ENCODE measurements at regions not wholly inside any gene's neighbourhood (a gene's known extent, or its start where the extent isn't known, plus 50 kb on each side); places are given as distances from the start of the nearest gene placed in this dataset.
"Not testable (repeated sequence)": the region's sequence is repeated elsewhere in the genome, so short reads cannot be mapped to it uniquely, and the experiment has no call there.

DNA sequence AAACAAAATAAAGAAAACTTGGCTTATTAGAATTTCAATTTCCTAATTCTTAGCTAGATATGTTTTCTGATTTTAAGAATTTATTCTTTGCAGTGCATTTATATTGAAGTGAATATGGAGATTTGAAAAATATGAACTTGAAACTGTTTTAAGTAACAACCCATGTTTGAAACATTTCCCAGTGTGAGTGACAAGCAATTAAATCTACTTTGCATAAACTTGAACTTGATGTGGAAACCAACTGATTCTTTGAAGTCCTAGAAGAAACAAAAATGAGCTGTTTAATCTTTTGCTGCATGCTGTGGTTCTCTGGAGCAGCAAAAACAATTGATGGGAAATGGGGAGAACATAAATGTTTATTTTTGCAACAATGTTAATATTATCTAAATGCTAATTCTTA is 430.2 kb downstream of the ARL4A start:
- no peak overlapping the region for H3K27ac ChIP-seq (ENCODE audit: insufficient read depth, low read depth, low read length, poor library complexity, severe bottlenecking)
- no peaks in the 10 kb centered on the region for H3K9me3 ChIP-seq (ENCODE audit: control insufficient read depth, low read length)
- H3K4me3 ChIP-seq (ENCODE audit: insufficient read depth, low read depth, low read length), result no peak overlapping the region
- H3K36me3 ChIP-seq (ENCODE audit: control insufficient read depth, insufficient read depth, low read length), result no peaks in the 10 kb centered on the region
- H3K27me3 ChIP-seq (ENCODE audit: control insufficient read depth, insufficient read depth, low read length, poor library complexity, severe bottlenecking), result no peaks in the 10 kb centered on the region
- no peaks in the 10 kb centered on the region for H3K4me1 ChIP-seq (ENCODE audit: control insufficient read depth, insufficient read depth, low read length)

DNA sequence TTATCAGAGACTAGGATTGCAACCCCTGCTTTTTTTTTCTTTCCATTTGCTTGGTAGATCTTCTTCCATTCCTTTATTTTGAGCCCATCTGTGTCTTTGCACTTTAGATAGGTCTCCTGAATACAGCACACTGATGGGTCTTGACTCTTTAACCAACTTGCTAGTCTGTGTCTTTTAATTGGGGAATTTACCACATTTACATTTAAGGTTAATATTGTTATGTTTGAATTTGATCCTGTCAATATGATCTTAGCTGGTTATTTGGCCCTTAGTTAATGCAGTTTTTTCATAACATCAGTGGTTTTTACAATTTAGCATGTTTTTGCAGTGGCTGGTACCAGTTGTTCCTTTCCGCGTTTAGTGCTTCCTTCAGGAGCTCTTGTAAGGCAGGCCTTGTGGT is 437.2 kb downstream of the ARL4A start:
- H3K27me3 ChIP-seq (ENCODE audit: control insufficient read depth, insufficient read depth, low read length, poor library complexity, severe bottlenecking); H3K36me3 ChIP-seq (ENCODE audit: control insufficient read depth, insufficient read depth, low read length); H3K27ac ChIP-seq (ENCODE audit: insufficient read depth, low read depth, low read length, poor library complexity, severe bottlenecking); H3K4me3 ChIP-seq (ENCODE audit: insufficient read depth, low read depth, low read length); H3K9me3 ChIP-seq (ENCODE audit: control insufficient read depth, low read length); H3K4me1 ChIP-seq (ENCODE audit: control insufficient read depth, insufficient read depth, low read length): not testable (repeated sequence)
- WGBS, 2 experiments, result 90 to 96% methylated on average over 2 of the region's 2 CpGs

DNA sequence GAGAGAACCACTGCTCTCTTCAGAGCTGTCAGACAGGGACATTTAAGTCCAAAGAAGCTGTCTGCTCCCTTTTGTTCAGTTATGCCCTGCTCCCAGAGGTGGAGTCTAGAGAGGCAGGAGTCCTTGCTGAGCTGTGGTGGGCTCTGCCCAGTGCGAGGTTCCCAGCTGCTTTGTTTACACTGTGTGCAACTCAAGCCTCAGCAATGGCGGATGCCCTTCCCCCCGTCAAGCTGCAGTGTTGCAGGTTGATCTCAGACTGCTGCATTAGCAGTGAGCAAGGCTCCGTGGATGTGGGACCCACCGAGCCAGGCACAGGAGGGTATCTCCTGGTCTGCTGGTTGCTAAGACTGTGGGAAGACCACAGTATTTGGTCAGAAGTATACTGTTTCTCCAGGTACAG is 438.9 kb downstream of the ARL4A start:
- H3K4me3 ChIP-seq (ENCODE audit: insufficient read depth, low read depth, low read length), result no peak overlapping the region
- no peaks in the 10 kb centered on the region for H3K9me3 ChIP-seq (ENCODE audit: control insufficient read depth, low read length)
- no peaks in the 10 kb centered on the region for H3K27me3 ChIP-seq (ENCODE audit: control insufficient read depth, insufficient read depth, low read length, poor library complexity, severe bottlenecking)
- H3K4me1 ChIP-seq (ENCODE audit: control insufficient read depth, insufficient read depth, low read length), result no peaks in the 10 kb centered on the region
- H3K27ac ChIP-seq (ENCODE audit: insufficient read depth, low read depth, low read length, poor library complexity, severe bottlenecking), result no peak overlapping the region
- H3K36me3 ChIP-seq (ENCODE audit: control insufficient read depth, insufficient read depth, low read length), result no peaks in the 10 kb centered on the region
- 88 to 92% methylated on average over 5 of the region's 5 CpGs for WGBS, 2 experiments

DNA sequence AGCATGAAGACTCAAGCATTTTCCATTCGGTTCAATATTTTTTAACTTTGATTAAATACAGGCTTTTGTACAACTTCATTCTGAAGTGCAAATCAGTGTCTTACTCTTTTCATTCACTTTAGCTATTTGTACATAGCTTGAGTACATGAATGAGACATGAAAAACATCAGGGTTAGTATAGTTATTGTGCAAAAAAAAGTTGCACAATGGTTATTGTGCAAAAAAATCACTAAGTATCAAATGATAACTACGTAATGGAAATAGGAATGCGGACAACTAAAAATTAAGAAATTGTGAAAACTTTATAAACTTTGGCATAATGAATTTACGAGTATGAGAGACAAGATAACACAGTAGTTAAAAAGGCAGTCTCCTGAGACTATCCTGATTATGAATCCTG is 442.9 kb downstream of the ARL4A start:
- Histone ChIP-seq H3K36me3 (ENCODE audit: control insufficient read depth, insufficient read depth, low read length) (no peaks in the 10 kb centered on the region), H3K4me3 (ENCODE audit: insufficient read depth, low read depth, low read length) (no peak overlapping the region), H3K27me3 (ENCODE audit: control insufficient read depth, insufficient read depth, low read length, poor library complexity, severe bottlenecking) (no peaks in the 10 kb centered on the region), H3K27ac (ENCODE audit: insufficient read depth, low read depth, low read length, poor library complexity, severe bottlenecking) (no peak overlapping the region), H3K9me3 (ENCODE audit: control insufficient read depth, low read length) (no peaks in the 10 kb centered on the region), H3K4me1 (ENCODE audit: control insufficient read depth, insufficient read depth, low read length) (no peaks in the 10 kb centered on the region)
- 97 to 99% methylated on average over 4 of the region's 4 CpGs for WGBS, 2 experiments

DNA sequence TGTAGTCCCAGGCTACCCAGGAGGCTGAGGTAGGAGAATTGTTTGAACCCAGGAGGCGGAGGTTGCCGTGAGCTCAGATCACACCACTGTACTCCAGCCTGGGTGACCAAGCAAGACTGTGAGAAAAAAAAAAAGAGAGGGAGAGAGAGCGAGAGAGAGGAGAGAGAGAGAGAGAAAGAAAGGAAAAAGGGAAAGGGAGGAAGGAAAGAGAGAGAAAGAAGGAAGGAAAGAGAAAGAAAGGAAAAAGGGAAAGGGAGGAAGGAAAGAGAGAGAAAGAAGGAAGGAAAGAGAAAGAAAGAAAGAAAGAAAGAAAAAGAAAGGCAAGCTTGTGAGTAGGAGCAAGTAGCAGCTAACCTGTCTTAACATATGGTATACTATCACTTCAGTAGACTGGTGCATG is 443.5 kb downstream of the ARL4A start:
- H3K4me1 ChIP-seq (ENCODE audit: control insufficient read depth, insufficient read depth, low read length); H3K27ac ChIP-seq (ENCODE audit: insufficient read depth, low read depth, low read length, poor library complexity, severe bottlenecking); H3K4me3 ChIP-seq (ENCODE audit: insufficient read depth, low read depth, low read length); H3K36me3 ChIP-seq (ENCODE audit: control insufficient read depth, insufficient read depth, low read length); H3K27me3 ChIP-seq (ENCODE audit: control insufficient read depth, insufficient read depth, low read length, poor library complexity, severe bottlenecking); H3K9me3 ChIP-seq (ENCODE audit: control insufficient read depth, low read length): not testable (repeated sequence)
- 90 to 97% methylated on average over 3 of the region's 3 CpGs for WGBS, 2 experiments

DNA sequence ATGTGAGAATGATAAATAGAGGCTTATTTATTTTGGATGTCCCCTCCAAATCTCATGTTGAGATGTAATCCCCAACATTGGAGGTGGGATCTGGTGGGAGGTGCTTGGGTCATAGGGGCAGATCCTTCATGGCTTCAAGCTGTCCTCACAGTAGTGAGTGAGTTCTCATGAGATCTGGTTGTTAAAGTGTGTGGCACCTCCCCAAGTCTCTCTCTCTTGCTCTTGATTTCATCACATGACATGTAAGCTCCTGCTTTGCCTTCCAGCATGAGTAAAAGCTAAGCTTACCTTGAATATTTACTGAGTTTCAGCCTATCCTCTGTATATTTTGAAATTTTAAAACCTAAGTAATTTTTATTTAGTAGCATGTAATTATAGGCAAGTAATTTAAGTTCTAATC is 444.9 kb downstream of the ARL4A start:
- Histone ChIP-seq H3K27me3 (ENCODE audit: control insufficient read depth, insufficient read depth, low read length, poor library complexity, severe bottlenecking) (no peaks in the 10 kb centered on the region), H3K27ac (ENCODE audit: insufficient read depth, low read depth, low read length, poor library complexity, severe bottlenecking) (no peak overlapping the region), H3K36me3 (ENCODE audit: control insufficient read depth, insufficient read depth, low read length) (no peaks in the 10 kb centered on the region), H3K4me3 (ENCODE audit: insufficient read depth, low read depth, low read length) (no peak overlapping the region), H3K4me1 (ENCODE audit: control insufficient read depth, insufficient read depth, low read length) (no peaks in the 10 kb centered on the region), H3K9me3 (ENCODE audit: control insufficient read depth, low read length) (no peaks in the 10 kb centered on the region)

DNA sequence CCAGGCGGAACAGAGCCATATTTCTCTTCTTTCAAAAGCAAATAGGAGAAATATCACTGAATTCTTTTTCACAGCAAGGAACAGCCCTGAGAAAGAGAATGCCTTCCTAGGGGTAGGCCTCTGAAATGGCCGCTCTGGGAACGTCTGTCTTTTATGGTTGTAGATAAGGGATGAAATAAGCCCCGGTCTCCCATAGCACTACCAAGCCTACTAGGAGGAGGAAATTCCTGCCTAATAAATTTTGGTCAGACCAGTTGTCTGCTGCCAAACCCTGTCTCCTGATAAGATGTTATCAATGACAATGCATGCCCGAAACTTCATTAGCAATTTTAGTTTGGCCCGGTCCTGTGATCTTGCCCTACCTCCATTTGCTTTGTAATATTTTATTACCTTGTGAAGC is 448.9 kb downstream of the ARL4A start:
- not testable (repeated sequence) for H3K4me3 ChIP-seq (ENCODE audit: insufficient read depth, low read depth, low read length); H3K4me1 ChIP-seq (ENCODE audit: control insufficient read depth, insufficient read depth, low read length); H3K27ac ChIP-seq (ENCODE audit: insufficient read depth, low read depth, low read length, poor library complexity, severe bottlenecking); H3K9me3 ChIP-seq (ENCODE audit: control insufficient read depth, low read length); H3K36me3 ChIP-seq (ENCODE audit: control insufficient read depth, insufficient read depth, low read length); H3K27me3 ChIP-seq (ENCODE audit: control insufficient read depth, insufficient read depth, low read length, poor library complexity, severe bottlenecking)
- 93 to 95% methylated on average over 6 of the region's 6 CpGs for WGBS, 2 experiments

DNA sequence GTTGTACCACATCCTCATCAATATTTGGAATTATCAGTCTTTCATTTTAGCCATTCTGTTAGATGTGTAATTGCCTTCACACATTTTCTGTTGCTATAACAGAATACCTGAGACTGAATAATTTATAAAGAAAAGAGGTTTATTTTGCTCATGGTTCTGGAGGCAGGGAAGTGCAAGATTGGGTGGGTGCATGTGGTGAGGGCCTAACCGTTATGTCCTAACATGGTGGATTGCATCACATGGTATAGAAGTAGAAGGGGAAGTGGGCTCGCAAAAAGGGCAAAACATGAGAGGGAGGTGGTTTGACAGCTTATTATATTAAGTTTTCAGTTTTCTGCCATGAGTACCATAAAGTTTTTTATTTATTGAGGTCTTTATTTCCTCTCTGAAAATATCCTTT is 452.0 kb downstream of the ARL4A start:
- H3K36me3 ChIP-seq (ENCODE audit: control insufficient read depth, insufficient read depth, low read length), result no peaks in the 10 kb centered on the region
- H3K9me3 ChIP-seq (ENCODE audit: control insufficient read depth, low read length), result no peaks in the 10 kb centered on the region
- H3K27me3 ChIP-seq (ENCODE audit: control insufficient read depth, insufficient read depth, low read length, poor library complexity, severe bottlenecking), result no peaks in the 10 kb centered on the region
- no peak overlapping the region for H3K4me3 ChIP-seq (ENCODE audit: insufficient read depth, low read depth, low read length)
- 84 to 94% methylated on average over 2 of the region's 2 CpGs for WGBS, 2 experiments
- H3K4me1 ChIP-seq (ENCODE audit: control insufficient read depth, insufficient read depth, low read length), result no peaks in the 10 kb centered on the region
- no peak overlapping the region for H3K27ac ChIP-seq (ENCODE audit: insufficient read depth, low read depth, low read length, poor library complexity, severe bottlenecking)

DNA sequence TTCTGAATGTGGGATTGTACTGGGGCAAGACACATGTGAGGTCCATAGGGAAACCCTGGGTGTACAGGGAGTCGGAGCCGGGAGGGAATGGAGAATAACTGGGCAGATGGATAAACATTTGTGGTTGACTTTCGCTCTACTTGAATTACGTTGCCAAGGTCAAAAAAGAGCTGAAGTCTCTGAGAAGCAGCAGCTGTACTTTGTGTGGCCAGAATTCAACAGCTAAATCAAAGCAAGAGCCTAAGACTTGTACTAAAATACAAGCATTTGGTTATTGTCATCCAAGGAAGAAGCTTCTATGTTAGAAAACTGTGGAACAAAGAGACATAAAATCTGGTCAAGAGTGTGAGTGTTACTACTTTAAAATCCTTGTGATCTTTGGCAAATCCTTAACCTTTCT is 457.2 kb downstream of the ARL4A start:
- 93 to 95% methylated on average over 4 of the region's 4 CpGs for WGBS, 2 experiments
- no peaks in the 10 kb centered on the region for H3K9me3 ChIP-seq (ENCODE audit: control insufficient read depth, low read length)
- no peaks in the 10 kb centered on the region for H3K4me1 ChIP-seq (ENCODE audit: control insufficient read depth, insufficient read depth, low read length)
- no peak overlapping the region for H3K4me3 ChIP-seq (ENCODE audit: insufficient read depth, low read depth, low read length)
- H3K27me3 ChIP-seq (ENCODE audit: control insufficient read depth, insufficient read depth, low read length, poor library complexity, severe bottlenecking), result no peaks in the 10 kb centered on the region
- H3K27ac ChIP-seq (ENCODE audit: insufficient read depth, low read depth, low read length, poor library complexity, severe bottlenecking), result no peak overlapping the region
- no peaks in the 10 kb centered on the region for H3K36me3 ChIP-seq (ENCODE audit: control insufficient read depth, insufficient read depth, low read length)

DNA sequence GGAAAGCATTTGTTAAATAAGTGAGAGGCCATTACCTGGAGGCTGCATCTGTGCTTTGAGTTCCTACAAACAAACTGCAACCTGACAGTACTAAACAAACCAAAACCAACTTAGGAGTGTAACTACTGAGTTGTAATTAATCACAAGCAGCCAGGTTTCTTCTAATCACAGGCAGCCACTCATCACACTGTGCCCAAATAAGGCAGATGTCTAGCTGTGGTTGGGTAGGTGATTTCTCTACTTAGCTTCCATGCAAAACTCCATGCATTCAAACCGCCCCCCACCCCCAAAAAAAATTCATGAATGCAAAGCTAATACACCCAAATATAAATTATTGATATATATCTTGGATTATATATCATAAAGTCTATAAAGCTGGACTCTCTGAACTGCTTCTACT is 461.1 kb downstream of the ARL4A start:
- no peak overlapping the region for H3K4me3 ChIP-seq (ENCODE audit: insufficient read depth, low read depth, low read length)
- no peaks in the 10 kb centered on the region for H3K36me3 ChIP-seq (ENCODE audit: control insufficient read depth, insufficient read depth, low read length)
- no peak overlapping the region for H3K27ac ChIP-seq (ENCODE audit: insufficient read depth, low read depth, low read length, poor library complexity, severe bottlenecking)
- H3K27me3 ChIP-seq (ENCODE audit: control insufficient read depth, insufficient read depth, low read length, poor library complexity, severe bottlenecking), result no peaks in the 10 kb centered on the region
- H3K4me1 ChIP-seq (ENCODE audit: control insufficient read depth, insufficient read depth, low read length), result no peaks in the 10 kb centered on the region
- no CpG with 5 or more reads among the region's 1 CpG for WGBS, 2 experiments
- no peaks in the 10 kb centered on the region for H3K9me3 ChIP-seq (ENCODE audit: control insufficient read depth, low read length)

DNA sequence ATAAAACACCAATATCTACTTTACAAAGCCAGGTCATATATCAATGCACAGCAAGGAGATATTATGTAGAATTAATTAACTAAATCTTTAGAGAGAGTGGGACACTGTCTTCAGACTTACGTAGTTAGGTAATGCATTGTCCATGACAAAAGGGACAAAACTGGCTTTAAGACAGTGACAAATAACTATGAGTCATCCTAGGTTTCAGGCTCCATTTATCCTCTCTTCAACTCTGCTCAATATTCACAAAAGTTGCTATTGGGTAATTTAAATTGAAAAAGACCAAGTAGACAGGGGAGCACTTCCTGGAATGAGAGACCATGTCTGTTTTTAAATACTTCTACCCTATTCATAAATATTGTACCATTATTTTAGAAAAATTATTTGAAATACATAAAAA is 464.5 kb downstream of the ARL4A start:
- H3K4me1 ChIP-seq (ENCODE audit: control insufficient read depth, insufficient read depth, low read length), result no peaks in the 10 kb centered on the region
- H3K9me3 ChIP-seq (ENCODE audit: control insufficient read depth, low read length), result no peaks in the 10 kb centered on the region
- no peaks in the 10 kb centered on the region for H3K36me3 ChIP-seq (ENCODE audit: control insufficient read depth, insufficient read depth, low read length)
- no peaks in the 10 kb centered on the region for H3K27me3 ChIP-seq (ENCODE audit: control insufficient read depth, insufficient read depth, low read length, poor library complexity, severe bottlenecking)
- H3K27ac ChIP-seq (ENCODE audit: insufficient read depth, low read depth, low read length, poor library complexity, severe bottlenecking), result no peak overlapping the region
- H3K4me3 ChIP-seq (ENCODE audit: insufficient read depth, low read depth, low read length), result no peak overlapping the region
- 64 to 100% methylated on average over 1 of the region's 1 CpG for WGBS, 2 experiments
